Left lung (tissue), 4 donors: ENCODE measurements at regions not wholly inside any gene's neighbourhood (a gene's known extent, or its start where the extent isn't known, plus 50 kb on each side); places are given as distances from the start of the nearest gene placed in this dataset.

Source experiments
- ATAC-seq: fragments of 200-7000 bp; cut with Tn5 transposase; one replicate; pipeline ENCODE4 v1.9.1; 2020; ENCODE audit warnings: moderate library complexity
- DNase-seq, 4 donors: peaks; one replicate each; pipeline ENCODE4 v3.0.0-alpha.2; 2013 to 2020
- H3K27ac ChIP-seq, 2 donors: fragments of 200-600 bp; sonication (generic) in 1 of 2; one replicate each; pipeline versions ENCODE4 v1.5.0 to v1.8.0; 2020 to 2021
- H3K27me3 ChIP-seq, 2 donors: fragments of 200-600 bp; sonication (generic) in 1 of 2; one replicate each; pipeline versions ENCODE4 v1.5.0 to v1.8.0; 2020 to 2021
- H3K36me3 ChIP-seq, 2 donors: fragments of 200-600 bp; sonication (generic) in 1 of 2; one replicate each; pipeline versions ENCODE4 v1.5.0 to v1.8.0; 2020 to 2021
- H3K4me1 ChIP-seq, 2 donors: fragments of 200-600 bp; one replicate each; pipeline ENCODE4 v1.8.0; 2021
- H3K4me3 ChIP-seq, 2 donors: fragments of 200-600 bp; sonication (generic) in 1 of 2; one replicate each; pipeline versions ENCODE4 v1.5.0 to v1.8.0; 2020 to 2021; ENCODE audit warnings: mild to moderate bottlenecking in 1 of 2
- H3K9me3 ChIP-seq, 2 donors: fragments of 200-600 bp; sonication (generic) in 1 of 2; one replicate each; pipeline versions ENCODE4 v1.5.0 to v1.8.0; 2020 to 2021
- CTCF ChIP-seq, 2 donors: fragments of 200-600 bp; sonication (generic) in 1 of 2; IDR thresholded peaks; one replicate each; pipeline versions ENCODE4 v1.5.0 to v1.8.0; 2021; ENCODE audit warnings: antibody characterized with exemption in 2 of 2
- intact Hi-C, 2 donors: fragments of 100-400 bp; cut with DNase I; formaldehyde crosslinking; loops; one replicate each; pipeline versions ENCODE4 v1.11.2 to v1.14.2; 2022
- donor health status: DM: no; HTN: yes; CAD: no.
- donor health status: DM: no; HTN: no; CAD: no.

GRCh38 chr1:101664726-101665125, 332.0 kb downstream of the OLFM3 start:
- H3K27me3 ChIP-seq, result no peaks in the 10 kb centered on the region
- no peak for ATAC-seq
- DNase-seq, result no peak
- H3K27ac ChIP-seq, result no peak overlapping the region
- intact Hi-C loops, result no loop called here
- H3K36me3 ChIP-seq, result no peaks in the 10 kb centered on the region
- H3K9me3 ChIP-seq, result peaks cover 0 to 45% of the 10 kb centered on the region in 2 donors
- no peak overlapping the region for H3K4me3 ChIP-seq
- no peaks in the 10 kb centered on the region for H3K4me1 ChIP-seq
- no peak for TF ChIP-seq CTCF (IDR thresholded peaks at IDR 0.05)

DNA sequence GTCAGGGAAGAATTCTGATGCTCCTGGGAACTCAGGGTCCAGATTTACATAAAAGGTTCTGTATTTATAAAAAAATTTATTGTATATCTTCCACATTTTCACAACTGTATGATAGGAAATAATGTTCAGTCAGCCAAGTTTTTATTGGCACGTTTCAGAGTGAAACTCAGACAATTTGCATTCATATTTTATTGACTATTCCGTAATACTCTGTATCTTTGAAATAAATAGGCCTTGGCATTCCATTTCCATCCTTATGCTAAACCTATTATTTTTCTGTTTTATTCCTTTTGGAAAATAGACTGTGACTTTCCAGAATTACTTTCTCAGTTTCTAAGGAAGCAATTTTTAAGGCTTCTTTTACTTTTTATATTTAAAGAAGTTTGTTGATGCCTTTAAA, 329.0 kb downstream of the OLFM3 start:
- Histone ChIP-seq H3K4me1 (no peaks in the 10 kb centered on the region), H3K4me3 (no peak overlapping the region), H3K27ac (no peak overlapping the region), H3K9me3 (peaks cover 0 to 31% of the 10 kb centered on the region in 2 donors), H3K36me3 (no peaks in the 10 kb centered on the region), H3K27me3 (no peaks in the 10 kb centered on the region)
- TF ChIP-seq CTCF (IDR thresholded peaks at IDR 0.05), result no peak
- DNase-seq, result no peak
- intact Hi-C loops, result no loop called here
- no peak for ATAC-seq

GRCh38 chr1:101683136-101683535, 313.6 kb downstream of the OLFM3 start:
- Histone ChIP-seq H3K27me3 (no peaks in the 10 kb centered on the region), H3K9me3 (no peaks in the 10 kb centered on the region), H3K4me1 (no peaks in the 10 kb centered on the region), H3K36me3 (no peaks in the 10 kb centered on the region), H3K4me3 (no peak overlapping the region), H3K27ac (no peak overlapping the region)
- TF ChIP-seq CTCF (IDR thresholded peaks at IDR 0.05), result no peak
- ATAC-seq (no peak), DNase-seq (no peak)
- intact Hi-C loops, result no loop called here

DNA sequence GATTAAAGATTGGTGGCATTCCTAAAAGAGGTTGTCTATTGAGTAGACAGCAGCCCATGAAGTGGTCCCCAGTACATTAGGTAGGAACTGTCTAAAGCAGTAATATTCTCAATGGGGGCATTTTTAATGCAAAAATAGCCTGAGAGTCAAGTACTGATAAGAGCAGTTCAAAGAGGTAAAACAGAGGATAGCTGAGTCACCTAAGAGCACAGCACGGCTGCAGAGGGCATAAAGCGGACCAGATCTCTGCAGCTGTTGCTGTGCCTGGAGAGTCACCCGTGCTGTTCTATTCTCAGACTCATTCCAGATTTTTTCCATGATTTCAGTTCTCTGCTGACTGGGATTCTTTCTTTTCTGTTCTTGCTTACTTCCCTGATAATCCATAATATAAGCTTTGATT, 313.2 kb downstream of the OLFM3 start:
- no peak for DNase-seq
- no peak overlapping the region for H3K4me3 ChIP-seq
- intact Hi-C loops, result no loop called here
- no peak for ATAC-seq
- H3K27me3 ChIP-seq, result no peaks in the 10 kb centered on the region
- no peaks in the 10 kb centered on the region for H3K4me1 ChIP-seq
- no peaks in the 10 kb centered on the region for H3K36me3 ChIP-seq
- no peak for TF ChIP-seq CTCF (IDR thresholded peaks at IDR 0.05)
- no peak overlapping the region for H3K27ac ChIP-seq
- no peaks in the 10 kb centered on the region for H3K9me3 ChIP-seq

GRCh38 chr1:101697072-101697471, 299.7 kb downstream of the OLFM3 start:
- ATAC-seq (no peak), DNase-seq (peak in 2 of 4 donors; percentile 11 to 22)
- intact Hi-C loops, result no loop called here
- TF ChIP-seq CTCF (IDR thresholded peaks at IDR 0.05), result no peak
- H3K4me3 ChIP-seq, result no peak overlapping the region
- no peaks in the 10 kb centered on the region for H3K36me3 ChIP-seq
- no peaks in the 10 kb centered on the region for H3K9me3 ChIP-seq
- no peaks in the 10 kb centered on the region for H3K27me3 ChIP-seq
- no peak overlapping the region for H3K27ac ChIP-seq
- H3K4me1 ChIP-seq, result no peaks in the 10 kb centered on the region
